Left renal cortex interstitium (tissue), 4 donors: ENCODE measurements at regions not wholly inside any gene's neighbourhood (a gene's known extent, or its start where the extent isn't known, plus 50 kb on each side); places are given as distances from the start of the nearest gene placed in this dataset.
"Not testable (repeated sequence)": the region's sequence is repeated elsewhere in the genome, so short reads cannot be mapped to it uniquely, and the experiment has no call there.

Experiments
- DNase-seq, 4 donors: peaks; one replicate each; pipeline ENCODE4 v3.0.0-alpha.2; 2013; ENCODE audit warnings: low read depth in 4 of 4, low spot score in 2 of 4, missing footprints in 1 of 4

DNA sequence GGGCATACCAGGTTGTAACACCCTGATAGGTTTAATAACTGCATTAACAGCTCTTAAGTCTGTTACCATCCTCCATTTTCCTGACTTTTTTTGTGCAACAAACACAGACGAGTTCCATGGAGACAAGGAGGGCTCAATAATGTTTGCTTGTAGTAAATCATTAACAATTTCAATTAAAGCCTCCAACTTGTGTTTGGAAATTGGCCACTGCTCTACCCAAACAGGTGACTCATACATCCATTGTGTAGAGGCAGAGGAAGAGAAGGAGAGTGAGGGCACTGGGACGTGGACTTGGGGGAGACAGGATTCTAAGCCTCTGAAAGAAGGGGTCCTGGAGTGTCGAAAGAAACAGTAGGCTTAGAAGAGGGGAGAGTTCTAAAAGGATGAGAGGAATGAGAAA, 213.6 kb upstream of the KCNN2 start:
- DNase-seq, result no peak

DNA sequence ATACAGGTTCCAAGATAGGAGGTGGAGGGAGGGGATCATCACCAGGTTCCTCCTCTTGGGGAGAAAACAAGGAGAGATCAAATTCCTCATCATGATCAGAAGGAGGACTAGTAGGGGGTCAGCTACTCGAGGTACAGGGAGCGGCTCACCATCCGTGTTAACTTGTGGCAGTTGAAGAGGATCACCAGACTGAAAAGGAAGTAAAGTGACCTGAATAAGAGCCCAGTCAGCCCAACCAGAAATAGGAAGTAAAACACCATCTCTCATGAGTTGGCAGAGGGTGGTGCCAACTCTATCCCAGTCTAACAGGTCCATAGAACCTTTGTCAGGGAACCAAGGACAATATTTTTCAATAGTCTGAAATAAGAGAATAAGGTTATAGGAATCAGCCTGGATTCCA, 213.1 kb upstream of the KCNN2 start:
- not testable (repeated sequence) for DNase-seq

GRCh38 chr5:114152656-114153360, 209.1 kb upstream of the KCNN2 start:
- DNase-seq, result no peak

GRCh38 chr5:114153392-114153791, 208.5 kb upstream of the KCNN2 start:
- DNase-seq, result no peak

- DNase-seq, result no peak
Observed at GRCh38 chr5:114153833-114154232, 208.0 kb upstream of the KCNN2 start.

GRCh38 chr5:114166081-114166480, 195.8 kb upstream of the KCNN2 start:
- no peak for DNase-seq

DNA sequence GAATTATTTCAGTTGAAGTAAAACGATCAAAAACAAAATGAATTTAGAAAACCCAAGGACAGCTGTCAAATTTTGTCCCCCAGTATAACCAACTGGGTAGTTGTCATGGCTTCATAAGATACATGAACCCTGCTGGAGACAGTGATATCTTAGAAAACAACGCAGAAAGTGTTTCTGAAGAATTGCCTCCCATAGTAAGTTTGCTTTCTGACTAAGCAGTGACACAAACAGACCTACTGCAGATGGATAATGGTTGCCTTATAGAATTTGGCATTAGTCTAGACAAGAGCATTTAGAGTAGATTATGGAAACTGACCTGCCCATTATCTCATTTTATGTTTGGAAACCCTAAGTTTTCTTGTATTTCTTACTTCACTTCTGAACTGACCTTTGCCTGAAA, 187.7 kb upstream of the KCNN2 start:
- no peak for DNase-seq

DNA sequence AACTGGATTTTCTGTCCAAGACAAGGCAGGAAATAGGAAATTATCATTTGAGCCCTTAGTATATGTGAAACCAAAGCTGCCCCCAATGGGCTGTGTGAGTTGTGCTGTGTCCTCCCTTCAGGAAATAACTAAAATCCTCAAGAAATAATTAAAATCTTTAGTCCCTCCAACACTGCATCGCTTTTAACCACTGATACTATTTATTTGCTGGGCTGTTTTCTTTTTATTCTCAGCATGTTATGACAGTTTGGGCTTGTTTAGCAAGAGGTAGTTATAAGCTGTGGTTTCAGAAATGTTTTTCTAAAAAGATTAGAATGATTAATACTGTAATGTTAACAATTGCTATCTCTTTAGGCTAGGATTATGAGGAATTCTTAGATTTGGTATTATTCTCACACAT, 187.0 kb upstream of the KCNN2 start:
- no peak for DNase-seq

DNA sequence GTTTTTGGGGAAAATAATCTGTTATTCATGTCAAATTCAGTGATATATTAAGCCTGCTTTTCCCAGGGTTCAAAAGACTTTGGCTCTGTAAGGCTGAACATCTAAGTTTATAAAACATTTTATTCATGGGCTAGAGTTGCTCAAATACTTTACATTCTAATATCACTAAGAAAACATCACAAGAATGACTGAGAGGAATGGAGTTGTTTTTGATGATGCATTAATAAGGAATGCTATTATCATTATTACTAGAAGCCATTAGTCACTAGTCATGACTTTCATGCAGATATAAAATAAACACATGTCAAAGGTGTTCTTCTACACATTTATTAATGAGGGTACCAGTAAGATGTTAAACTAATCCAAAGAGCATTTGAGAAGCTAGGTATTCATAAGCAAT, 185.5 kb upstream of the KCNN2 start:
- DNase-seq, result no peak

GRCh38 chr5:114179134-114179533, 182.7 kb upstream of the KCNN2 start:
- DNase-seq, result no peak

GRCh38 chr5:114184006-114184405, 177.9 kb upstream of the KCNN2 start:
- no peak for DNase-seq

GRCh38 chr5:114185274-114185673, 176.6 kb upstream of the KCNN2 start:
- no peak for DNase-seq

DNA sequence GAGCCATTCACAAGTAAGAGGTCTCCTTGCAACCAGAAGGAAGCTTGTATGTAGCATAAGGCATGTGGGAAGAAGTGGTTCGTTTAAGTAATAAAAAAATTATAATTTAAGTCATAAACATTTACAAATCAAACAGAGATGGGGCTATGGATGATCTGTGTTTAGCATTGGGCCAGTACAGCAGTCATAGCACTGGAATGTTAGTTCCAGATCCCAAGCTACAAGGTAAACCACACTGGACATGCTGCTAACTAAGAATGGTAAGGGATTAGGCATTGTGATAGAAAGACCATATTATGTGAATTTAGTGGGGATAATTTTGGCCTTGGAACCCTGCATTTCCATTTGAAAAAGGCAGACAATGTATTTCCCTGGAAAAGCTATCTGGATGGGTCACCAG, 170.4 kb upstream of the KCNN2 start:
- DNase-seq, result no peak

DNA sequence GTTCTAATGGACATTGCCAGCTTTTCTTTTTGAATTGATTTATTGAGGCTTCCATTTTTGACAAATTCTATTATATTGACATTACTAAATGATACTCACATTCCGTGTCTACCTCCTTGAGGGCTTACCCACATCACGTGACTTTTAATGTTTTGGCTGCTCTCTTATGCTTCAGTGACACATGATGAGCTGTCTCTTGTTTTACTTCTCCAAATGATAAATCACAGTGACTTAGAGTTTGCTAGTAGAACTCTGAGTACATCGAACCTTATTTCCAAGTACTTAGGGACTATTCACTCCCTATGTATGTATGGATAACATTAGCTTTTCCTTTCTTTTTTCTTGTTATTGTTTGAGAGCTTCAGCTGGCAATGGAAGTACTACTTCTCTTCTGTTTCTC, 169.8 kb upstream of the KCNN2 start:
- DNase-seq, result no peak

DNA sequence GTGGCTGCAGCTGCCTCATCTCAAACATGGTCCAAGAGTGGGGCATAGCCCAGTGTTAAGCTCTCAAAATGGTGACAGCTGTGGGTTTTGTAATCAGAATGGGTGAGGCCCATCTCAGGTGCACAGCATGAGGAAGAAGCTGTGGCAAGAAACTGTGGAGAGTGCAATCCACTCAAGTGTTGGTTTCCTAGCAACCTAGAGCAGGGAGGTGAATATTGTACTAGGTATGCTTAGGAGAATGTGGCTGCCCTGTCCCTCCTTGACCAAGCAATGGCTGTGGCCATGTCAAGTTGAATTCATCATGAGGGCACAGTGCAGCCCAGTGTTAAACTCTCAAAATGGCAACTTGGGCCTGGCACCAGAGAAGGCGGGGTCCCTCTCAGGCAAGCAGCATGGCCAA, 160.5 kb upstream of the KCNN2 start:
- DNase-seq, result no peak

GRCh38 chr5:114204923-114205322, 156.9 kb upstream of the KCNN2 start:
- DNase-seq, result no peak

DNA sequence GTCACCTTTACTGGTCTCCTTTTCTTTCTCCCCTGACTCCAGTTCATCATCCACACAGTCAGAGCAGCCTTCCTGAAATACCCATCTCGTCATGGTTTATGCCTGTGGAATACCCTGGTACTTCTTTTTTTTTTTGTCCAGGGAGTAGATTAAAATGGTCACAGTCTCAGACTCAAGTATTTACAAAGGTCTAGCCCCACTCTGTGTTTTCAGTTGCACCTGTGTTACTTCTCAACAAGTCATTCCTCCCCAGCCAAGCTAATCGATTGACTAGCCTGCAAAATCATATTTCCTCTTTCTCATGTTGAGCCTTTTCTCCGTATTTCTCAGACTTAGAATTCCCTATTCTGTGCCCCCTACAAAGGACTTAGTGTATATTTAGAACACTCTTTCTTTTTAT, 155.2 kb upstream of the KCNN2 start:
- no peak for DNase-seq

DNA sequence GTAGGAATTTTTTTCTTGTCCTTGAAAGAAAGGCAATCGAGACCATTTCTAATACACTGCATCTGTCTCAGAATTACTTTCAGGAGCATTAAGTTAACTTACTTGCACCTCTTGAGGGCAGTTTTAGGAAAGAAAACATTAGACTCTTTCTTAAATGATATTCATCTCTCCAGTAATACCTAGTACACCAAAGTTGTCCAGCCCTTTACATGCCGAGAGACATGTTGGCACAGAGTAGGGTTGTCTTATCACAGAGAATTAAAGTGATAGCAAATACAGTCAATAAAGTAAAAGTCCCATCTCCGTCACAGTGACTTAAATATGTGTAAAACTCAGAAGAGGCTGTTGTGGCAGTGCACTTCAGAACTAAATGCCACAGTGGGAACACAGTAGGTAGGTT, 154.3 kb upstream of the KCNN2 start:
- no peak for DNase-seq

GRCh38 chr5:114208120-114208519, 153.8 kb upstream of the KCNN2 start:
- no peak for DNase-seq

GRCh38 chr5:114208588-114208987, 153.3 kb upstream of the KCNN2 start:
- DNase-seq, result no peak

DNA sequence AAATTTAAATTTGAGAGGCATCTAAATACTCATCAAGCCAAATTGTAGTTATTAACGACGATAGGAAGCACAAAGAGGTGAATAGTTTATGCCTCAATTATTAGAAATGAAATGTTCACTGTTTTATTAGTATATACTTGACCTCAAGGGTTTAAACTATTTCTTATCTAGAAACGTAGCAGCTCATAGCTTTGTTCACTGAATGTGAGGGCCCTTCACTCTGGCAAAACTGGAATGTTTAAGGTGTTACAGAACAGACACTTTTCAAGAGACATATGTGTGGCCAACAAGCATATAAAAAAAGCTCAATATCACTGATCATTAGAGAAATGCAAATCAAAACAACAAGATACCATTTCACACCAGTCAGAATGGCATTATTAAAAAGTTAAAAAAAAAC, 151.2 kb upstream of the KCNN2 start:
- DNase-seq, result no peak

DNA sequence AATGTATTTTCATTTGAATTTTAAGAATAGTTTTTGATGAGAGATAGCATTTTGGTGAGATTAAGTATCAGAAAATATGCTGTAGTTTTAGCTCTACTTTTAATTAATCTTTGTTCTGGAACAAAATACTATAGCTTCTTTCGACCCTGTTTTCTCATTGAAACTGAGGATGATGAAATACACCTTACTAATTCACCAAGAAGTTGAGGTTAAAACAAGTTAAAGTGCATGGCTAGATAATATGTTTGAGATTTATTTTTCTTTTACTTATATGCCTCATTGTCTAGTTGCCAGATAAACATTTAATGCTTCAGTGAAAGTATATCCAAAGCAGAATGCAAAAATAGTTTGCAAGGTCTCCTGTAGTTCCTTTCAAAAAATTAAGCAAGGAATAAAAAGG, 140.1 kb upstream of the KCNN2 start:
- no peak for DNase-seq

DNA sequence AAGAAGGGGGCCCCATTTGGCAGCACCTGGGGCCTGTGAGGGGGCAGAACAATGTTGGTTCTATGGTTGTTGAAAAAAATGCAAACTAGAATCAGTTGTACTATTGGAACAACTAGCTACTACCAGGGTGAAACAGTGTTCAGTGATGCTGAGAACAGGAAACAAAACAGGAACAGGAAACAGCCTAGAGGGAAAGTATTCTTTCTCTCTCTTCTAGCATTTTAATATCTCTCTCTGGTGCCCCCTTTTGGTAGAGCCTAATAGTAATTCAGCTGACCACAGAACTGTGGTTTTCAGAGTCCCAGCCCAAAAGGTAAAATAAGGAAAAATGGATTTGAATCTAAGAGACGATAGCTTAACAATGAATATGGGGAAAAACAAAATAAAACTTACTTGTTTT, 138.0 kb upstream of the KCNN2 start:
- DNase-seq, result no peak
